ENCODE measurements at regions not wholly inside any gene's neighbourhood (a gene's known extent, or its start where the extent isn't known, plus 50 kb on each side); places are given as distances from the start of the nearest gene placed in this dataset.
"Not testable (repeated sequence)": the region's sequence is repeated elsewhere in the genome, so short reads cannot be mapped to it uniquely, and the experiment has no call there.

DNA sequence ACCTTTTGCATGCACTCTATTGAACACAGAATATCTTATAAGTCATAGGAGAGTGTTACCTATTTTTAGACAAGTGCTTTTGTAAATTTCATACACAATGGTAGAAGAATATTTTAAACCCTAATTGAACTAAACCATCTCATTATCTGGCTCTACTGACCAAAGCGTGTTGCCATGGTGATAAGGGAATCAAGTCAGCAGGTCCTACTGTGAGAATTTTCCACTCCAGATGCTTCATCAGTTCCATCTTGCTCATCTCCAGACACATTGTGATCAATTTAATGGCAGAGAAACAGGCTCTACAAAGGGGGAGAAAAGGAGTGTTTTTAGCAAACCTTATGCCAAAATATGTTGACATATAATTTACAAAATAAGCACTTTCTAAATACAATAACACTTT, 621.9 kb upstream of the GHITM start:
- no peak for DNase-seq

DNA sequence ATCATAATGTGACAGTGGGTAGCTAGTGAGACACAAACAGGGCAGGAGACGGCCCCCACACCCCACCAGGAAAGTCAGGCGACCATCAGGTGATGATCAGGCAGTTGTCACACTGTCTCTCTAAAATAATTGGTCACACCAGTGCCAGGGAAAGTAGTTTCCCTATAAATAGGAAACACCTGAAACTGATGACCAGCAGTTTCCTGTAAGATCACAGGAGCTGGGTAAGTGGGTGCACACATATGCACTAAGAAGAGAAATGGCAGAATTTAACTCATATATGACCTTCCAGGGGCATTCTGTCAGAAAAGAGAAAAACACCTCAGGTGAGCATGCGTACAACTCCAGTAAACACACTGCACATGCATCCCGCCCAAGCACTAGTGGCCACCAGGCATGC, 620.5 kb upstream of the GHITM start:
- DNase-seq, result no peak

DNA sequence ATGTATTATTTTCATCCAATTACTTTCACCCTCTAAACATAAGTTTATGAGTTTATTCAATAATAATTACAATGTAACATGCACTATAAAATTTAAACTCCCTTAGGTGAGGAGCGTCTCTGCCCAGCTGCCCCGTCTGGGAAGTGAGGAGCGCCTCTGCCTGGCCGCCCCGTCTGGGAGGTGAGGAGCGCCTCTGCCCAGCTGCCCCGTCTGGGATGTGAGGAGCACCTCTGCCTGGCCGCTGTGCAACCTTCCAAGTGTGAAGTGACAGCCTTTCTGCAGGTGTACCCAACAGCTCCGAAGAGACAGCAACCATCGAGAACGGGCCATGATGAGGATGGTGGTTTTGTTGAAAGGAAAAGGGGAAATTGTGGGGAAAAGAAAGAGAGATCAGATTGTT, 618.9 kb upstream of the GHITM start:
- DNase-seq, result not testable (repeated sequence)

DNA sequence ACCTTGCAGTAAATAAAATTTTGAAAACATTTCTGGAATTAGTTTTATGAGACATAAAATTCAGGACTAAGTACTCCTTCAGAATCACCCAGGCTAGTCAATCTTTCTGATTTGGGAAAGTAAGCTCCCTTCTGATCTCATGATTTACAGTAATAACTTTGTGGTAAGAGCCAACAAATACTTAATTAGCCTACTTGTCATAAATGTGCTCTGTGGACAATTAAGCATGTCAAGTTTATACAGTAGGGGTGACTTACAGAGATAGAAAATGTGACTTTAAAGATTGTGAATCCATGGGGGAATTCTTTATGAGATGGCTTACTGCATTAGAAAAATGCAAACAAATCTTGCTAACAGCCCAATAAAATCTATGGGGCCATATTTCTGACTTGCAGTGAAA, 616.9 kb upstream of the GHITM start:
- DNase-seq, result no peak

DNA sequence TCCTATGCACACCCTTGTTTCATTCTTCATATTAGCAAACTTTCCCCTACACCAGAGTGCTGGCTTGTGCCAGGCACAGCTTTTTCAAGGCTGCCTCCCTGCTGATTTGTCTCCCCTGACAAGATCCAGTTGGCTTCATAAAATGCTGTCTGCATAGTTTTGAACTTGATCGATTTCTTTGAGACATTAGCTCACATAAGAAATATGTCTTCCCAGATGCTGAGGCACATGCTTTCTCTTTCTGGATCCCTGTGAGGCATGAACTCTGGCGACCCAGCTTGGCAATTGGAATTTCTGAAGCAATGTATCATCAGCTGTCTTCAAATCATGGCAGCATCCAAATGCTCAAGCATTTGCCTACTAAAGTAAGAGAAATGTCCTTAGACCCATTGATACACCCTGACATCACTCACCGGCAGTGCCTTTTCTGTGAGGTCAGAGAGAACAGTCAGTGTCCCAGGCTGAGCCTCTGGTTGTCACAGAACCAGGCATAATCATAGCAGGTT, 616.4 kb upstream of the GHITM start:
- DNase-seq, result peak; percentile 62 to 81 (median 78)

DNA sequence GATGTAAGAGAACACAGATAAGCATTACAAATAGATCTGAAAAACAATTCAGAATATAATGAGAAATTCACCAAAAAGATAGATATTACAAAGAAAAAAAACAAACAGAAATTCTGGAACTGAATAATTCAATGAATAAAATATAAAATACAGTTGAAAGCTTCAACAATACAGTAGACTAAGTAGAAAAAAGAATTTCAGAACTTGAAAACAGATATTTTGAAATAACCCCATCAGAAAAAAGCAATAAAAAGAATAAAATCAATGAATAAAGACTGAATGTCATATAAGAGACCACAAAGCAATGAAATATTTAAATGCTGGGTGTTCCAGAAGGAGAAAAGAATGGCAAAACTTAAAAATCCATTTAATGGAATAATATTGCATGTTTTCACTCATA, 611.4 kb upstream of the GHITM start:
- DNase-seq, result no peak

DNA sequence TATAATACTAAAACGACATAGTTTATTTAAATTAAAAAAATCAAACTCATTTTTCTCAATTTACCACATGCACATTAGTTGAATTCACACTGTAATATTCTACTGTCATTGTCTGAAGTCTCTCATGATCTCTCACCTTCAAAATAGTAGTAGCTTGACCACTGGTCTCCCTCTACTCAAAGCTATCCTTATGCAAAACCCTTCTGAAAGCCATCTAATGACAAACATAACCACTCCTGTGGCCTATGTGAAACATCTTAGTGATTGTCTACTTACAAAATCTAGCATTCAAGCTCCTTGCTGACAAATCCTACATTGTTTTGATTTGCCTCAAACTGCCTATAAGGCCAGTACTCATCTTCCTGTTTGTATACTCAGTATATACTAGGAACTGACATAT, 606.0 kb upstream of the GHITM start:
- DNase-seq, result no peak

DNA sequence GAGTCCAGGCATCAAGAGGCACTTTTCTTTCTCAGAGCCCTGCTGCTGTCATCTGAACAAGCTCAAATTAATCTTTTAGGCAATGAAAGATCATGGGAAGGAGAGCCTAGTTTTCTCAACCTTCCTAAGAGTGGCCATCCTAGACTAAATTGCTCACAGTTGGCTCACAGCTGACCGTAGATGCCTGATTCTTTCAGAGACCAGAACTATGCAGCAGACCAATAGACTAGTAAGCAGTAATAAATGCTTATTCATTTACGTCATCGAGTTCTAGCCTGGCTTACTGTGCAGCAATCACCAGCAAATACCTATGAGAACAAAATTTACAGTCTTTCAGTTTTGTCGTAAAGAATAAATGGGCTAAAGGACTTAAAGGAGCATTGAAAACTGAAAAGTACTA, 602.9 kb upstream of the GHITM start:
- no peak for DNase-seq

DNA sequence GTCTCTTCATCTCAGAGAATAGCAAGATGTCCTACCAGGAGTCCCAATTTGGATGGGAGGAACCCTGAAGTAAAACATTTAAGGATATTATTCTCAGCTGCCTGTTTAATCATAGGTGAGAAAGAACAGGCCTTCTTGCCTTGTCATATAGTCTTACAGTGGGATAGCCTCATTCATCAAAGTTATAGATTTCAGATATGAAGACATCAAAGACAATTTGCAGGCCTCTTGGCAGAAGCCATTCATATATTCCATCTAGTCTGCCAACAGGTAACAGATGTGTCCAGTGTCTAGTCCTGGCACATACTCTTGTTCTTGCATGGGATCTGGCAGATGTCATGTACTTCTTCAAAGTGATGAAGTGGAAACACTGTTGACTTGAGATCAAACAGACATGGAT, 601.3 kb upstream of the GHITM start:
- DNase-seq, result peak in 1 of 3 donors; percentile 33

DNA sequence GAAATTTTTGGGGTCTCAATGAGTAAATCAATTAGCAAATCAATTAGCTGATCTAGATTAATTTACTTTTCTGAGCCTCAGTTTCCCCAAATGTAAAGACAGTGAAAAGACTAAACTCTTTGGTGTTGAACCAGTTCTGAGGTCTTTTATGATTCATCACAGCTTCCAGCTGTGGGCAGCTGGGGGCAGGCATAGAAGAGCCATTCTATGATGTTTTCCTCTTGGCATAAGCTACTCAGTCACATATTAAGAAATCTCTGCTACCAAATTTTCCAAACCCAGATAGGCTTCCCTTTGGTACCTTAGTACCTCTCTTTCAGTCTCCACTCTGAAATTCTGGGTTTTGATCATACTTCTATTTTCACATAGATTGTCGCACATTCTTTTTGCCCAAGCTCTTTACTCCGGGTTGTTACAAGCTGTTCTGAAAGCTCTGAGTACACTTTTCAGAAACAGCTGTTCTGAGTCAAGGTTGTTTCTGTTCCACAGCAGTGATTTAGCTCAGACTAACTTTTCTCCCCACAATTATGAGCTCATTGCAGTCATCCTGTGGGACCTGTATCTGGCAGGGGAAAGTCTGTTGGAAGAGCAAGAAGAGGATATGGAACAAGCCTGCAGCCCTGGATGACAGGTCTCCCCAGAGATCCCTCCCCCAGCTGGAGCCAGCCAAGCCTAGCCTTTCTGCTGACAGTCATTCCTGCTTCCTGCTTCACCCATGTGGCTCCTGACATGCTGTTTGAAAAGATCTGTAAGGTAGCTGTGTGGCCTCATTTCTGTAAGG, 599.6 kb upstream of the GHITM start:
- DNase-seq, result peak; percentile 84 to 97 (median 92)

DNA sequence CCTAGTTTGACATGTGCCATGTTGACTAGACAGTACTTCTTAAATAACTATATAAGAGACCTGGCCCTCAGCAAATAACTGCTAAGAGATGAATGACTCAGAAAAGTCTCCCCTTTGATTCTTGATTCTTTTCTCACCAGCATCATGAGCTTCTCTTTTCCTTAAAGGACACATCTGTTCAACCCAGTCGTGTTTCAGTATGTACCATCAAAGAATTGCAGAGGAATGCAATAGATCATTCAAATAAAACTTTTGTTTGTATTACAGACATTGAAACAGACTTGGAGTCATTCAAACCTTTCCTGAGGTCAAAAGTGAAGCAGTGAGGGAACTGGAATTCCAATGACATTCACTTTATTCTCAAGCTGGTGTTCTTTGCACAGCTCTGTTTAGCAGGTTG, 598.3 kb upstream of the GHITM start:
- no peak for DNase-seq

DNA sequence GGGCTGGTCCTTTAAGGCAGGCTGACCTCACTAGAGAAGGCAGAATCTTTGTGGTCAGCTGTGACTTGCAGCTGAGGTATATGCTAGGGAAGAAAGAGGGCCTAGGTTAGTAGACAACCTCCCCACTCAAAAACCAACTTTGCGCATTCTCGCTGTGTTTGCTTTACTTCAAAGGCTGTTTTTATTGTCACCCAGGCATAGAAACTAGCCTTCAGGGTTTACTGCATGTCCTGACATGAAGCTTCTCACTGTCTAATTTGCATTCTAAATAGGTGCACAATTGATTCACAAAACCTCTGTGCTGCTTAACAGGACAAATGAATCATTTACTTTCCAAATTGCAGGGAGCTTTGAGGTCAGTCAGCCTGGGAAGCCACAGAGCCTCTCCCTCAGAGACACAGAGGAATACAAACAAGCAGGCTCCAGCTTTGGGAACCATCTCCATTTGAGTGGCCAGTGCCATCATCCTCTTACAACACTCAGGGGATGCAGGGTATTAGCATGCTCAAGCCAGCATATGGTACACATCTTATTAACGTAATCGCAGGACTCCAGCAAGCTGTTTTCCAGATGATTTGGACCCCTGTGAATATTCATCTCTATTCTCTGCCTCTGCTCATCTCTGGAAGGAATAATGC, 596.4 kb upstream of the GHITM start:
- peak in 1 of 3 donors; percentile 62 for DNase-seq

DNA sequence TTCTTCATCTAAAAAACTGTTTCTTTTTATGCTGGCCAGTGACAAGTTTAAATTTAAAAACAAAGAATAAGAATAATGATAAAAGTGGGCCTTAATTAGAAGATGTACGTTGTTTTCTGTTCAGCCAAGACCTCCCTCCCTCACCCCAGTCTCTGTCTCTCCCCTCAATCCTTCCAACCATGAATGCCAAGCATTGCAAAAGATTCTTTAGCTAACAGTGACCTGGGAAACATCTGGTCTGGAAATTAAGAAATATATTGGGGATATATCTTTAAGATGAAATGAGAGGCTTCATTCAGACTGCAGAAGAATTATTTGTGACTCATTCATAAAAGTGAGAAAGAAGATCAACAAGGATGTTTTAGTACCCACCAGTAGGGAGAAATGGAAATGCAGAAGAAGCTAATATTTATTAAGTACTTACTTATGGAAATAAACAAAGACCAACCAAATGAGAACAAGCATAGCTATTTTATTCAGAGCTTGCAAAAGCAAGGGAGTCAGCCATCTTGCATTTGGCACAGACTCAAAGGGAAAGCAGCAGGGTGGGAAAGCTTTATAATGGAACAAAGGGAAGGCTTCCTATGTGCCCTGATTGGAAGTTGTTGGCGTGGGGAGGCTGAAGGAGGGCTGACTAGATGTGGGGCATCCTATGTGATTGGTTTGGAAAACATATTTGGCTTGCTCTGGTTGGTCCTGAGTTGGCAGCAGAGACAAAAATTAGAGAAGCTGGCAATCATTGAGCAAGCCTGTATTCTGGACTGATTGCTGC, 595.4 kb upstream of the GHITM start:
- peak in 2 of 3 donors; percentile 36 to 66 for DNase-seq

DNA sequence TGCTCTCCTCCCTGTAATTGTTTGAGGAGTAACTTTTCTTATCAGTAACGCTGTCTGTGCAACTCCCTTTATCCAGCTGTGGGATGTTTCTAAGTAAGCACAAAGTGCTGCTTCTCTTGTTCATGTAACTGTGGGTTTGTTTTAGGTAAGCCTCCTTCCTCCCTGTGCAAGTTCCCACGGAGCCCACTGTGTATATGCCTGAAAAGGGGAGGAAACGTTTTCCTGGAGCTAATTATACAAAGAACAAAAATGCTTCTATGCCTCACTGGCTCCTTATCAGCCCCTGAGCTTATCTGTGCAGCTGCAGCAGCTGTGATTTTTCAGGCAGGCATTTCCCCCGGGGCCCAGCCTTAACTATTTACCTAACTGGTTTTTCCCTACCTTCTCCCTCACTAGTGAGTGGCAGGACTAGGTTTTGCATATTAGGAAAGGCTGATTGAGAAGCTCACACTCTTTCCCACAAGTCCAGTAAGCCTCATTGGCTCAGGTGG, 593.4 kb upstream of the GHITM start:
- no peak for DNase-seq

DNA sequence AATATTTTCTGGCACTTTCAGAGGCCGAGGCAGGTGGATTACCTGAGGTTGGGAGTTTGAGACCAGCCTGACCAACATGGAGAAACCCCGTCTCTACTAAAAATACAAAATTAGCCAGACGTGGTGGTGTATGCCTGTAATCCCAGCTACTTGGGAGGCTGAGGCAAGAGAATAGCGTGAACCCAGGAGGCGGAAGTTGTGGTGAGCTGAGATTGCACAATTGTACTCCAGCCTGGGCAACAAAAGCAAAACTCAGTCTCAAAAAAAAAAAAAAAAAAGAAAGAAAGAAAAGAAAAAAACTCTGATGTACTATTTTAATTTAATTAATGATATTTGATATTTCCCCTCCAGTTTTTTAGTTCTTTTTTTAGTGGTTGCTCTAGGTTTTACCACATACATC, 588.1 kb upstream of the GHITM start:
- not testable (repeated sequence) for DNase-seq

DNA sequence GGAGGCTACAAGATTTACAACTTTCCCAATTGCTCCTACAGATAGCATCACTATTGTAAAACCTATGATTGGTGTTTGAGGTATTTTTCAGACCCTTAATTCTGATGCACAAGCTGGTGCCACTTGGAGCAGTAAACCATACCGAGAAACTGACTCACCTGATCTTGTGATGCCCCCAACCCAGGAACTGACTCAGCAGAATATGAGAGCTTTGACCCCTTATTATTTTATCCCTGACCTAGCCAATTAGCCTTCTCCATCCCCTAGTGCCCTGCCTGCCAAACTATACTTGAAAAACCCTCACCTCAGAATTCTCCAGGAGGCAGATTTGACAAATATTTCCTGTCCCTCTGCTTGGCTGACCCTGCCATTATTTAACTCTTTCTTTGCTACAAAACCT, 585.9 kb upstream of the GHITM start:
- DNase-seq, result no peak

DNA sequence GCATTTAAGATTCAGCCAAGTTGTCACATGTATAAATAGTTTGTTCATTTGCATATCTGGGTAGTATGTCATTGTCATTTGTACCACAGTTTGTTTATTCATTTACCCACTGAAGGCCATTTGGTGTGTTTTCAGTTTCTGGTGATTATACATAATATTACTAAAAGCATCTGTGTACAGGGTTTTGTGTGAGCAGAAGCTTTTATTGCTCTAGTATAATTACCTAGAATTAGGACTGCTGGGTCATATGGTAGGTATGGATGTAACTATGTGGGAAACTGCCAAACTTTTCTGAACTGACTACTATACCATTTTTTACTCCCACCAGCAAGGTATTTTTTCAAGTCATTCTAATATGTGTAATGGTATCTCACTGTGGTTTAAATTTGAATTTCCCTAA, 584.0 kb upstream of the GHITM start:
- DNase-seq, result no peak

DNA sequence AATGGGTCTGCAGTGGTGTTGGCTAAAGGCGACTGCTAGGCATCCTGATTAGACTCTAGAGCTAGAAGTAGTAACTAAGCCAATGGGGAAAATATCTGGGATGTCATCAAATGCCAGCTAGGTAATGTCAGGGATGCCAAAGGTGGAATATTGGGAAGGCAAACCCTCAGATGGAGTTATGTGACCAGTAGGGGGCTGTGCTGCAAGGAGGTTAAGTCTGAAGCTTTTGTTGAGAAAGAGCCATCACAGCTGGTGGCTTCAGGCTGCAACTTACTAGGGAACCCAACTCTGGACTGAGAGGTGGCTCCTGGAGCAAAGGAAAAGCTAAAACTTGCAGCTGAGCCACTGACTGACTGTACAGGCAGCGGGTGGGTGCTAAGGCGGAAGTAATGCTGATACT, 576.9 kb upstream of the GHITM start:
- DNase-seq, result no peak

DNA sequence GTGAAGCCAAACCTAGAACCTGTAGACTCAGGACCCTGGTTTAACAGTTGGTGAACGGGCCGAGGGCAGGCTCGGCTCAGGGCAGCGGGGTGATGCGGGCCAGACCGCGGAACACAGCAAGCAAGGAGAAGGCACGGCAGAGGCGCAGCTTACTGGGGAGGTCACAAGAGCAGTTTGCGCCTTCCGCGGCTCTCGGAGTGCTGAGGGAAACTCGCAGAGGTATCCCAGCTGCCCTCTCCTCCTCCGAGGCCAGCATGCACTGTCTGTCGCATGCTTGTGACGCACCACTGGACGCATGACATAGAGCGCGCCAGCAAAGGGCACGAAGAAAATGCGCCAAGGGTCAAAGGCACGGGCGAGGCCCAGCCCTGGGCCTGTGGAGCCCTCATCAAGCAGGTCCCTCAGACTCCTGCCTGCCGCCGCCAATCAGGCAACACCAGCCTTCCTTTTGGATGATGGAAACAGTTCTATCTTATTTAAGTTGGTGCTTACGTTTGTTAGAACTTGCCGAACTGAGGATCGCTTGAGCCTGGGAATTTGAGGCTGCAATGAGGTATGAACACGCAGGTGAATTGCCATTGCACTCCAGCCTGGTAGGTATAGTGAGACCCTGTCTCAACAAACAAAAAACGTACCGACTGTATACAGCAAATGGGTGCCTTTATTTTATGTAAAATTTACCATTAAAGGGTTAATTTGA, 574.3 kb upstream of the GHITM start:
- no peak for DNase-seq

DNA sequence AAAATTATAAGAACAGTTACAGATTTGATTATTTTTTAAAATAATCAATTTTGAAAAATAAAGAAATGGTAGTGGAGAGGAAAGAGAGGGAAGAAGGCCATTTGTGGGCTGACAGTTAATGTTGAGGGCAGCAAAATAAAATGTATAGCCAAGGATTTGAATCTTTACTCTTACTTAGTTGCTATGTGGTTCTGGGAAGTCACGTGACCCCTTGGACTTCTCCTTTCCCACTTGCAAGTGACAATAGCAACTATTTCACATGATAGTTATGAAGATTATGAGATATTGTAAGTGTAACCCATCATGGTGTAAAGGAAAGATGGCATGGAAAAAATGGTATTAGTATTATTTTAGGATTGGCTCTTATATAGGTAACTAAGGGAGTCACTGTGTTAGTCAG, 567.3 kb upstream of the GHITM start:
- DNase-seq, result no peak

DNA sequence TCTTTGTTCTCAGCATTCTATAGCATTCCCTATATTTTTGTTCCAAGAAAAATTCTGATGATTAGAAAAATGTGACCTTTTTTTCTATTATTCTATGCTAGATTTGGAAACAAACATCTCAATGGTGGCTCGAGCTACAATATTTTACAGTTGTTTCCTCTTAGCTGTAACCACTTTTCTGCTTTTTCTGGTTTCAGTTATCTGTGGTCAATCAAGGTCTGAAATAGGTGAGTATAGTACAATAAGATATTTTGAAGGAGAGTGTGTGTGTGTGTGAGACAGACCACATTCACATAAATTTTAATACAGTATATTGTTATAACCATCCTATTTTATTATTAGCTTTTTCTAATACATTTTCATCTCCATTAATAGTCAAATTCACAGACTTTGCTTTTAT, 564.5 kb upstream of the GHITM start:
- DNase-seq, result no peak

DNA sequence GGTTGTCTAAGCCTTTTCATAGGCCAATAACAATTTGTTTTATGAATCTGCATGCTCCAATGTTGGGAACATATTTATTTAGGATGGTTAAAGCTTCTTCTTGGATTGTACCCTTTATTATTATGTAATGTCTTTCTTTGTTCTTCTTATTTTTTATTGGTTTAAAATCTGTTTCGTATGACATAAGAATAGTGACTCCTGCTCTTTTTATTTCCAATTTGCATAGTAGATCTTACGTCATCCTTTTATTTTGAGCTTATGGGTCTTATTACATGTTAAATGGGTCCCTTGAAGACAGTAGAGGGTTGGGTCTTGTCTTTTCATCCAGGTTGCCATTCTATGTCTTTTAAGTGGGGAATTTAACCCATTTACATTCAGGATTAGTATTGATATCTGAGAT, 561.9 kb upstream of the GHITM start:
- no peak for DNase-seq
